Astrocyte (in vitro differentiated cells and primary cell): ENCODE measurements at regions not wholly inside any gene's neighbourhood (a gene's known extent, or its start where the extent isn't known, plus 50 kb on each side); places are given as distances from the start of the nearest gene placed in this dataset.

Experiments
- EZH2 ChIP-seq: IDR thresholded peaks from 2 replicates; pipeline ENCODE4 v1.6.1; 2012; ENCODE audit warnings: mild to moderate bottlenecking, low read length, inconsistent platforms; ENCODE audit not compliant: insufficient read depth
- TF ChIP-seq, protein P1 (sequence below): IDR thresholded peaks from 2 replicates; pipeline ENCODE4 v1.5.1; 2011; ENCODE audit warnings: low read depth, mild to moderate bottlenecking, inconsistent platforms, low read length, moderate library complexity; ENCODE audit not compliant: insufficient read depth

DNA sequence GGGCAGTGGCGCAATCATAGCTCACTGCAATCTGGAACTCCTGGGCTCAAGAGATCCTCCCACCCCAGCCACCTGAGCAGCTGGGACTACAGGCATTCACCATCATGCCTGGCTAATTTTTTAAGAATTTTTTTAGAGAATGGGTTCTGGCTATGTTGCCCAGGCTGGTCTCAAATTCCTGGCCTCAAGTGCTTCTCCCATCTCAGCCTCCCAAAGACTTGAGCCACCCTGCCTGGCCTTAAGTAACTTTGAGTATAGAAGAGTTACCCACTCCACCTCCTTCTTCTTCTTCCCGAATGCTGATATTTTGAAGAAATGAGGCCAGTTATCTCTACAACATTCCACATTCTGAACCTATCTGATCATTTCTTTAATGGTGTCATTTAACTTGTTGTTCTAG is 72.4 kb upstream of the WWC2 start:
- TF ChIP-seq, protein P1, sequence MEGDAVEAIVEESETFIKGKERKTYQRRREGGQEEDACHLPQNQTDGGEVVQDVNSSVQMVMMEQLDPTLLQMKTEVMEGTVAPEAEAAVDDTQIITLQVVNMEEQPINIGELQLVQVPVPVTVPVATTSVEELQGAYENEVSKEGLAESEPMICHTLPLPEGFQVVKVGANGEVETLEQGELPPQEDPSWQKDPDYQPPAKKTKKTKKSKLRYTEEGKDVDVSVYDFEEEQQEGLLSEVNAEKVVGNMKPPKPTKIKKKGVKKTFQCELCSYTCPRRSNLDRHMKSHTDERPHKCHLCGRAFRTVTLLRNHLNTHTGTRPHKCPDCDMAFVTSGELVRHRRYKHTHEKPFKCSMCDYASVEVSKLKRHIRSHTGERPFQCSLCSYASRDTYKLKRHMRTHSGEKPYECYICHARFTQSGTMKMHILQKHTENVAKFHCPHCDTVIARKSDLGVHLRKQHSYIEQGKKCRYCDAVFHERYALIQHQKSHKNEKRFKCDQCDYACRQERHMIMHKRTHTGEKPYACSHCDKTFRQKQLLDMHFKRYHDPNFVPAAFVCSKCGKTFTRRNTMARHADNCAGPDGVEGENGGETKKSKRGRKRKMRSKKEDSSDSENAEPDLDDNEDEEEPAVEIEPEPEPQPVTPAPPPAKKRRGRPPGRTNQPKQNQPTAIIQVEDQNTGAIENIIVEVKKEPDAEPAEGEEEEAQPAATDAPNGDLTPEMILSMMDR: no peak
- TF ChIP-seq EZH2: no peak
